ENCODE measurements at regions not wholly inside any gene's neighbourhood (a gene's known extent, or its start where the extent isn't known, plus 50 kb on each side); places are given as distances from the start of the nearest gene placed in this dataset.
"Not testable (repeated sequence)": the region's sequence is repeated elsewhere in the genome, so short reads cannot be mapped to it uniquely, and the experiment has no call there.

DNA sequence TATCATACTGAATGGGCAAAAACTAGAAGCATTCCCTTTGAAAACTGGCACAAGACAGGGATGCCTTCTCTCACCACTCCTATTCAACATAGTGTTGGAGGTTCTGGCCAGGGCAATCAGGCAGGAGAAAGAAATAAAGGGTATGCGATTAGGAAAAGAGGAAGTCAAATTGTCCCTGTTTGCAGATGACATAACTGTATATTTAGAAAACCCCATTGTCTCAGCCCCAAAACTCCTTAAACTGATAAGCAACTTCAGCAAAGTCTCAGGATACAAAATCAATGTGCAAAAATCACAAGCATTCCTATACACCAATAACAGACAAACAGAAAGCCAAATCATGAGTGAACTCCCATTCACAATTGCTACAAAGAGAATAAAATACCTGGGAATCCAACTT lies 52.5 kb upstream of the CCDC71L start:
- H3K4me3 ChIP-seq (ENCODE audit: low read depth, low read length), result not testable (repeated sequence)

DNA sequence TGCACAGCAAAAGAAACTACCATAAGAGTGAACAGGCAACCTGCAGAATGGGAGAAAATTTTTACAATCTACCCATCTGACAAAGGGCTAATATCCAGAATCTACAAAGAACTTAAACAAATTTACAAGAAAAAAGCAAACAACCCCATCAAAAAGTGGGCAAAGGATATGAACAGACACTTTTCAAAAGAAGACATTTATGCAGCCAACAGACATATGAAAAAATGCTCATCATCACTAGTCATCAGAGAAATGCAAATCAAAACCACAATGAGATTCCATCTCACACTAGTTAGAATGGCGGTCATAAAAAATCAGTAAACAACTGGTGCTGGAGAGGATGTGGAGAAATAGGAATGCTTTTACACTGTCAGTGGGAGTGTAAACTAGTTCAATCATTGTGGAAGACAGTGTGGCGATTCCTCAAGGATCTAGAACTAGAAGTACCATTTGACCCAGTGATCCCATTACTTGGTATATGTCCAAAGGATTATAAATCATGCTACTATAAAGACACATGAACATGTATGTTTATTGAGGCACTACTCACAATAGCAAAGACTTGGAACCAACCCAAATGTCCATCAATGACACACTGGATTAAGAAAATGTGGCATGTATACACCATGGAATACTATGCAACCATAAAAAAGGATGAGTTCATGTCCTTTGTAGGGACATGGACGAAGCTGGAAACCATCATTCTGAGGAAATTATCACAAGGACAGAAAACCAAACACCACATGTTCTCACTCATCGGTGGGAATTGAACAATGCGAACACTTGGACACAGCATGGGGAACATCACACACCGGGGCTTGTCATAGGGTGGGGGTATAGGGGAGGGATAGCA lies 53.9 kb upstream of the CCDC71L start:
- H3K4me3 ChIP-seq (ENCODE audit: low read depth, low read length), result not testable (repeated sequence)

DNA sequence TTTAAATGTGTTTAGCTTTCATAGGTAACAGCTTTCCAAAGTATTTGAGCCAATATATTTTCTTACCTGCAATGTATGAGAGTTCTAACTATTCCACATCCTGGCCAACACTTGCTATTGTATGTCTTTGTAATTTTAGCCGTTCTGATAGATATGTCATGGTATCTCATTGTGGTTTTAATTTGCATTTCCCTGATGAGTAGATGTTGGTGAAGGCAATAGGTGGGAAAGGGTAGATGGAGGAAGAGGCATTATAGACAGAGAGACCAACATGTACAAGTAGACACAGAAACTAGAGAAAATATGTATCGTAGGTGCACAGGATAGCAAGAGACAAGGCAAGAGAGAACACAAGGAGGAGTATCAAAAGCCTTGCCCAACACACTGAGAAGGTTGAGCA lies 54.8 kb upstream of the CCDC71L start:
- H3K4me3 ChIP-seq (ENCODE audit: low read depth, low read length), result no peak overlapping the region
- TF ChIP-seq, protein P1, sequence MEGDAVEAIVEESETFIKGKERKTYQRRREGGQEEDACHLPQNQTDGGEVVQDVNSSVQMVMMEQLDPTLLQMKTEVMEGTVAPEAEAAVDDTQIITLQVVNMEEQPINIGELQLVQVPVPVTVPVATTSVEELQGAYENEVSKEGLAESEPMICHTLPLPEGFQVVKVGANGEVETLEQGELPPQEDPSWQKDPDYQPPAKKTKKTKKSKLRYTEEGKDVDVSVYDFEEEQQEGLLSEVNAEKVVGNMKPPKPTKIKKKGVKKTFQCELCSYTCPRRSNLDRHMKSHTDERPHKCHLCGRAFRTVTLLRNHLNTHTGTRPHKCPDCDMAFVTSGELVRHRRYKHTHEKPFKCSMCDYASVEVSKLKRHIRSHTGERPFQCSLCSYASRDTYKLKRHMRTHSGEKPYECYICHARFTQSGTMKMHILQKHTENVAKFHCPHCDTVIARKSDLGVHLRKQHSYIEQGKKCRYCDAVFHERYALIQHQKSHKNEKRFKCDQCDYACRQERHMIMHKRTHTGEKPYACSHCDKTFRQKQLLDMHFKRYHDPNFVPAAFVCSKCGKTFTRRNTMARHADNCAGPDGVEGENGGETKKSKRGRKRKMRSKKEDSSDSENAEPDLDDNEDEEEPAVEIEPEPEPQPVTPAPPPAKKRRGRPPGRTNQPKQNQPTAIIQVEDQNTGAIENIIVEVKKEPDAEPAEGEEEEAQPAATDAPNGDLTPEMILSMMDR (IDR thresholded peaks at IDR 0.05; ENCODE audit: borderline replicate concordance, insufficient read depth, low read depth, low read length), result no peak

DNA sequence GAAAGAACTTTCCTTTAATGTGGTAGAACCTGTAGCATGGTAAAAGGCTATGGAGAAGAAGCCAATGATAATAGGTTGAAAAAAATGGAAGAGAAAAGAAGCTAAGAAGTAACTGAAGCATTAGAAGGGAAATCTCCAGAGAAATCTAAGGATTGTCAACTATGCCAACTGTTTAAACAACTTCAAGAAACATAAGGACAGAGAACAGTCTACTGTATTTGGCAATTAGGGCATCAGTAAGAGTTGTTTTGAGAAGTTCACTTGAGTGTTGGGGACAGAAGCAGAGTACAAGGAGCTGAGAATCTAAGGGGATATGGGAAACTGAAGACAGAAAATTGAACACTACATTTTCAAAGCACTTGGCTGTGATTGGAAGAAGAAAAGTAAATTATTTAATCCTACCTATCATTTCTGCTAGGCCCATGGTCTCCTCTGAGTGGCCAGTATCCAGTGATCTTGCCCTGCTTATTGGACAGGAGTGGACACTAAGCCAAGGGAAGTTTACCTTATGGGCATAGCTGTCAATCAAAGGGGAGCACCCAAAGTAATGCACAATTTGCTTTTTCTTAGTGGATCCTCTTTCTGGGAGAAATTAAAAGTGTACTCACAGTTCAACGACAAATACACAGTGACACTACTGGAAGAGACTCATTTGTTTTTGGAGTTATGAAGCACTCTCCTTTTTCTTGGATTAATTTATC lies 56.4 kb upstream of the CCDC71L start:
- TF ChIP-seq, protein P1 (IDR thresholded peaks at IDR 0.05; ENCODE audit: borderline replicate concordance, insufficient read depth, low read depth, low read length), result no peak
- H3K4me3 ChIP-seq (ENCODE audit: low read depth, low read length), result no peak overlapping the region

DNA sequence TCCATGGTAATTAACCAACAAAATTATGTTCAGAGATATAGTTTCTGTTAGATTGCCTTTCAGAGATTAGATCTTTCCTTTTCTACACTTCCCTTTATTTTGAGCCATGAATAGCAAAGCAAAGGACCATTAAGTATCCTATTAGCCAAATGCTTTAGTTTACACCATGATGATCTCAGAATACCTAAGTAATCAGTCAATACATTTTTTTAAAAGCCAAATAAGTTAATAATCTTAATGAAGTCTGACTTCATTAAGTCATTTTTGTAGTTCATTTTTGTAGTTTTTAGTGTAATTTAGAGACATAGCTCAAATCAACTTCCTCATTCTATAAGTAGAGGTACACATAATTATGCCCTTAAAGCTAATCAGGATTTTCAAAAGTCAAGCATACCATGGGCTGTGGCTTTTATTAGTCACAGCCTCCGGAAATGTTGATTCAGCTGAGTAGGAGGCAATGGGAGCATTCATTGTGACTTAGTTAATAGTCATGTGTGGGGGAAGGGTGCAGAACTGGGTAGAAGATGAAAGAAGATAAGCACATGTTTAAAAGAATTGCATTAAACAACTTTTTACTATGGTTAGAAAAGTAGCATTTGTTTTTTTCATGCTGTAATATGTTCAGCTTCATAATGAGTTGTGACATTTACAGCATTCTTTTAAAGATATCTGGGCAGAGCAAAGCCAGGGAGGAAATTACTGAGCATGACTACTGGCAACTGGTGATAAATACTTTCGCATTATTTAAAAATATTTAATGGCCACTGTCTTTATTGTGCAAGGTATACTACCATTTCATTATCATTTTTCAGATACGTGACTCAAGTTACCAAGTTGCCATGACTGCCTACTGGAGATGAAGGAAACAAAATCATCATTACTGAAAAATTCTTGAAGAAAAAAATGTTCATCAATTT lies 57.3 kb upstream of the CCDC71L start:
- H3K4me3 ChIP-seq (ENCODE audit: low read depth, low read length), result no peak overlapping the region
- TF ChIP-seq, protein P1 (IDR thresholded peaks at IDR 0.05; ENCODE audit: borderline replicate concordance, insufficient read depth, low read depth, low read length), result no peak

DNA sequence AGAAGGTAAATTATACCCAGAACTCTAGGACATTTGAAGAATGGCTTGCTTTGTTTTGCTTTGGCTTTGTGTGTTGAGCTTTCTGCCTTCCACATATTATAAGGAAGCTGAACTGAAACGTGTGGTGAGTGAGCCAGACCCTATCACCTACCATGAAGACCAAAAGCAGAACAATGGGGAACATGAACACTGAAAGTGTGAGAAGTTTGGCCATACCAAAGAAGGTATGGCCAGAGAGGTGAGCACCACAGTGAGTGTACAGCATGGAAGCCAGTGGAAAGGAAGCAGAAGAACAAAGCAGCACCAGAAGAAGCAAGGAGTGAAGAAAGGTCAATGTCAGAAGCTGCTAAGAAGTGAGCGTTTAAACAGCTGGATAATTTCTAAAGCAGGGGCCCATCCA lies 59.7 kb upstream of the CCDC71L start:
- TF ChIP-seq, protein P1 (IDR thresholded peaks at IDR 0.05; ENCODE audit: borderline replicate concordance, insufficient read depth, low read depth, low read length), result no peak
- no peak overlapping the region for H3K4me3 ChIP-seq (ENCODE audit: low read depth, low read length)

DNA sequence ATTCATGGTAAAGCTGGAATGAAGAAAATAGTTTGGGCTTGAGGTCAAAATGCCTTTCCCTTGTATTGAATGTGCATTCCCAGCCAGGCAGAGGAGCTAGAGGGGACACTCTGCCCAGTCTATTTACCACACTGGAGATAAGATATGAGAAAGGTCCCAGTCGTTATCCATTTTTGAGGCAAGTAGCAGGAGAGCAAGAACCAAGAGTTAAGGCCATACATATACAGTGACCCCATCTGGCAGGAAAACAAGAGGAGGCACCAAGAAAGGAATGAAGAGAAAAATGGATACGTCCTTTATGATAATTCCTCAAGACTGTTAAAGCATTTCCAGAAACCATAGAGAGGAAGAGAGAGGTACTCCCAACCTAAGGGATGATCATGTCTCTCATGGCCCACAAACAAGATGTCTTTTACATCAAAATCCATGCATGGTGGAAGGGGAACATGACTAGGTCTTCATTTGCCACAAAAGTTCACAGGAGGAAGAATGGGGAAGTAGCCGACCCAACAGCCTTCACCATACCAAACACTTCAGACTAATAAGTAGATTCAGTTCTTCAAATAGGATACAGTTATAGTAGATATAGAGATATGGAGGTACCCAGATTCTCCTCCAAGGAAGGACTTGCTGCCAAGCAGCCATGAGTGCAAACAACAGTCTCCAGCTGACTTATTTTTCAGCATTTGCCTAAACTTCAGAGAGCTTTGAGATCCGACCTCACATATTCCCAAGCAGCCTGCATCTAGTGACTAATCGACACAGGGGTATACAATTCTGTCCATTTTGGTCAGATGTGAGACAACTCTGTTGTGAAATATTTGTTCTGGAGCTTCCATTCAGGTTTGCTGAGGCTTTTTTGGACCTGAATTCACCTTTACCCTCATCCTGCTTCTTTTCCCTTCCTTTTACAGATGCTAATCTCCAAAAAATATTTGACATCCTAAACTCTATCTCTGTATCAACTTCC lies 61.1 kb upstream of the CCDC71L start:
- TF ChIP-seq, protein P1 (IDR thresholded peaks at IDR 0.05; ENCODE audit: borderline replicate concordance, insufficient read depth, low read depth, low read length), result no peak
- no peak overlapping the region for H3K4me3 ChIP-seq (ENCODE audit: low read depth, low read length)
